ENCODE measurements at regions not wholly inside any gene's neighbourhood (a gene's known extent, or its start where the extent isn't known, plus 50 kb on each side); places are given as distances from the start of the nearest gene placed in this dataset.

GRCh38 chr13:105952233-105952972, 583.1 kb downstream of the EFNB2 start:
- no peaks in the 10 kb centered on the region for H3K27me3 ChIP-seq (ENCODE audit: control insufficient read depth, insufficient read depth, low read length)
- no peaks in the 10 kb centered on the region for H3K36me3 ChIP-seq (ENCODE audit: control insufficient read depth, insufficient read depth, low read length)
- FAIRE-seq (no peak), DNase-seq (ENCODE audit: low read depth) (no peak)
- no peak overlapping the region for H3K4me3 ChIP-seq (ENCODE audit: low read depth, low read length)
- TF ChIP-seq, protein P1, sequence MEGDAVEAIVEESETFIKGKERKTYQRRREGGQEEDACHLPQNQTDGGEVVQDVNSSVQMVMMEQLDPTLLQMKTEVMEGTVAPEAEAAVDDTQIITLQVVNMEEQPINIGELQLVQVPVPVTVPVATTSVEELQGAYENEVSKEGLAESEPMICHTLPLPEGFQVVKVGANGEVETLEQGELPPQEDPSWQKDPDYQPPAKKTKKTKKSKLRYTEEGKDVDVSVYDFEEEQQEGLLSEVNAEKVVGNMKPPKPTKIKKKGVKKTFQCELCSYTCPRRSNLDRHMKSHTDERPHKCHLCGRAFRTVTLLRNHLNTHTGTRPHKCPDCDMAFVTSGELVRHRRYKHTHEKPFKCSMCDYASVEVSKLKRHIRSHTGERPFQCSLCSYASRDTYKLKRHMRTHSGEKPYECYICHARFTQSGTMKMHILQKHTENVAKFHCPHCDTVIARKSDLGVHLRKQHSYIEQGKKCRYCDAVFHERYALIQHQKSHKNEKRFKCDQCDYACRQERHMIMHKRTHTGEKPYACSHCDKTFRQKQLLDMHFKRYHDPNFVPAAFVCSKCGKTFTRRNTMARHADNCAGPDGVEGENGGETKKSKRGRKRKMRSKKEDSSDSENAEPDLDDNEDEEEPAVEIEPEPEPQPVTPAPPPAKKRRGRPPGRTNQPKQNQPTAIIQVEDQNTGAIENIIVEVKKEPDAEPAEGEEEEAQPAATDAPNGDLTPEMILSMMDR (IDR thresholded peaks at IDR 0.05; ENCODE audit: insufficient read depth, low read length, severe bottlenecking): no peak

DNA sequence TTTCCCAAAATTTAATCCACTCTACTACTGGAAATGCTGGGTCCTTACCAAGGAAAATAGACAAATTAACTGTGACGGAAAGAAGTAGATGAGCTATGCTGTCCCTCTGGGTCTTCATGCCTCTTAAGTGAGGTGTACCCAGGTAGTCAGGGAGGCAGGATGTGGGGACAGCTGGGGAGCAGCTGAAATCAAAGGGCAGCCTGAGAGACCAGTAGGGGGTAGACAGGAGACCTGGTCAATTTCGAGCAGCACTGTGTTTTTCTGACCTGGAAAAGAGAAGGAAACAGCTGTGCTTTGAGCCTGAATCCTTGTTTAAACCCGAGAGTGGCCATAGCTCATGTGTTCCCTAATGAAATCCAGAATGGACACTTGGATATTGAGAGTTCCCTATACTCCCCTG, 587.3 kb downstream of the EFNB2 start:
- TF ChIP-seq, protein P1 (IDR thresholded peaks at IDR 0.05; ENCODE audit: insufficient read depth, low read length, severe bottlenecking): no peak
- DNase-seq (ENCODE audit: low read depth): no peak
- Histone ChIP-seq H3K4me3 (ENCODE audit: low read depth, low read length) (no peak overlapping the region), H3K27me3 (ENCODE audit: control insufficient read depth, insufficient read depth, low read length) (no peaks in the 10 kb centered on the region), H3K36me3 (ENCODE audit: control insufficient read depth, insufficient read depth, low read length) (no peaks in the 10 kb centered on the region)
- FAIRE-seq: no peak

DNA sequence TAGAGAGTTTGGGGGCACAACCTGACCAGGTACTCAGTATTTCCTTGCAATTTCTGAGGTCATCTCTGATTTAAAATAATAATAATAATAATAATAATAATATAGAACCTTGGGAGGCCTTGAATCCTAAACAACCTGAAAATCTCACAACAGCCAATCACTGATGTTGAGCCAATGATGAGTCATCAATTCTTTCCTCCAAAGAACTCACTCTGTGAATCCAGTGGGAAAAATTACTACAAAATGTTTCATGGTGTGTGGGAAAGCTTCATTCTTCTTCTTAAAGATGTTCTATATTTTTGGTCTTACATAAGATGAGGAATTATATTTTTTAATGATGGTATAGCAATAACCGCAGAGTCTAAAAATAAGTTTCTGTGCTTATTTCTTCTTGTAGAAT, 594.6 kb downstream of the EFNB2 start:
- Histone ChIP-seq H3K4me3 (ENCODE audit: low read depth, low read length) (no peak overlapping the region), H3K36me3 (ENCODE audit: control insufficient read depth, insufficient read depth, low read length) (no peaks in the 10 kb centered on the region), H3K27me3 (ENCODE audit: control insufficient read depth, insufficient read depth, low read length) (no peaks in the 10 kb centered on the region)
- TF ChIP-seq, protein P1 (IDR thresholded peaks at IDR 0.05; ENCODE audit: insufficient read depth, low read length, severe bottlenecking): no peak
- DNase-seq (ENCODE audit: low read depth) (no peak), FAIRE-seq (no peak)

DNA sequence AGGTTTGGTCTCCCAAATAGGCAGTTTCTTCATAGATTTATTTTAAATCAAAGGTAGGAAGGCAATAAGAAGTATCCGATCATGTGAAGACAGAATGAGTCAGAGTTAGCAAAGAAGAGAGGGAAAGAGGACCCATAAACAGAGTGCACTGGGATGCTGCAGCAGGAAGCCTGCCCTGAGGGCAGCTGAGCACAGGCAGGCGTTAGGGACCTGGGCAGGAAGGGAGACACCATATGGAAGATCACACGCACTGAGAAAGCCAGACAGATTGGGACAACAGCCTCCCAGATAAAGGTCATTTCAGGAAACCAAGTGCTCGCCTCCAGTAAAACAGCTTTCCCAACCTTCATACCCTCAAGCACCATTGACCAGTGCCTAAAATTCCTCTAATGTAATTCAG, 598.0 kb downstream of the EFNB2 start:
- DNase-seq (ENCODE audit: low read depth) (no peak), FAIRE-seq (no peak)
- Histone ChIP-seq H3K36me3 (ENCODE audit: control insufficient read depth, insufficient read depth, low read length) (no peaks in the 10 kb centered on the region), H3K4me3 (ENCODE audit: low read depth, low read length) (no peak overlapping the region), H3K27me3 (ENCODE audit: control insufficient read depth, insufficient read depth, low read length) (no peaks in the 10 kb centered on the region)
- TF ChIP-seq, protein P1 (IDR thresholded peaks at IDR 0.05; ENCODE audit: insufficient read depth, low read length, severe bottlenecking): no peak

GRCh38 chr13:105936816-105937215, 598.6 kb downstream of the EFNB2 start:
- Histone ChIP-seq H3K36me3 (ENCODE audit: control insufficient read depth, insufficient read depth, low read length) (no peaks in the 10 kb centered on the region), H3K27me3 (ENCODE audit: control insufficient read depth, insufficient read depth, low read length) (no peaks in the 10 kb centered on the region), H3K4me3 (ENCODE audit: low read depth, low read length) (no peak overlapping the region)
- TF ChIP-seq, protein P1 (IDR thresholded peaks at IDR 0.05; ENCODE audit: insufficient read depth, low read length, severe bottlenecking): no peak
- DNase-seq (ENCODE audit: low read depth) (no peak), FAIRE-seq (no peak)

DNA sequence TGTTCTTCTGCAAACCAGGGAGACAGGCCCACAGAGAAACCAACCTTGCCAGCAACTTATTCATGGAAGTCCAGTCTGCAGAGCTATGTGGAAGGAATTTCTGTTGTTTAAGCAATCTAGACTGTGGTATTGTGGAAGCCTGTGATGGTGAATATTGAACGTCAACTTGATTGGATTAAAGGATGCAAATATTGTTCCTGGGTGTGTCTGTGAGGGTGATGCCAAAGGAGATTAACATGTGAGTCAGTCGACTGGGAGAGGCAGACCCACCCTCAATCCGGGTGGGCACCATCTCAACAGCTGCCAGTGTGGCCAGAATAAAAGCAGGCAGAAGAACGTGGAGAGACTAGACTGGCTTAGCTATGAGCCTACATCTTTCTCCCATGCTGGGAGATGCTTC, 606.0 kb downstream of the EFNB2 start:
- Histone ChIP-seq H3K27me3 (ENCODE audit: control insufficient read depth, insufficient read depth, low read length) (no peaks in the 10 kb centered on the region), H3K4me3 (ENCODE audit: low read depth, low read length) (no peak overlapping the region), H3K36me3 (ENCODE audit: control insufficient read depth, insufficient read depth, low read length) (no peaks in the 10 kb centered on the region)
- FAIRE-seq (no peak), DNase-seq (ENCODE audit: low read depth) (no peak)
- TF ChIP-seq, protein P1 (IDR thresholded peaks at IDR 0.05; ENCODE audit: insufficient read depth, low read length, severe bottlenecking): no peak
